NCI-H187 treated with DMSO at 0.1 percent for 48 hours (cell line): ENCODE measurements at regions not wholly inside any gene's neighbourhood (a gene's known extent, or its start where the extent isn't known, plus 50 kb on each side); places are given as distances from the start of the nearest gene placed in this dataset.
A peak's percentile ranks its signal among the peaks of the same experiment; 100 is the strongest.

Experiments used
- DNase-seq: peaks from one replicate; lab custom pipeline; 2025; lab: John Stamatoyannopoulos, UW

DNA sequence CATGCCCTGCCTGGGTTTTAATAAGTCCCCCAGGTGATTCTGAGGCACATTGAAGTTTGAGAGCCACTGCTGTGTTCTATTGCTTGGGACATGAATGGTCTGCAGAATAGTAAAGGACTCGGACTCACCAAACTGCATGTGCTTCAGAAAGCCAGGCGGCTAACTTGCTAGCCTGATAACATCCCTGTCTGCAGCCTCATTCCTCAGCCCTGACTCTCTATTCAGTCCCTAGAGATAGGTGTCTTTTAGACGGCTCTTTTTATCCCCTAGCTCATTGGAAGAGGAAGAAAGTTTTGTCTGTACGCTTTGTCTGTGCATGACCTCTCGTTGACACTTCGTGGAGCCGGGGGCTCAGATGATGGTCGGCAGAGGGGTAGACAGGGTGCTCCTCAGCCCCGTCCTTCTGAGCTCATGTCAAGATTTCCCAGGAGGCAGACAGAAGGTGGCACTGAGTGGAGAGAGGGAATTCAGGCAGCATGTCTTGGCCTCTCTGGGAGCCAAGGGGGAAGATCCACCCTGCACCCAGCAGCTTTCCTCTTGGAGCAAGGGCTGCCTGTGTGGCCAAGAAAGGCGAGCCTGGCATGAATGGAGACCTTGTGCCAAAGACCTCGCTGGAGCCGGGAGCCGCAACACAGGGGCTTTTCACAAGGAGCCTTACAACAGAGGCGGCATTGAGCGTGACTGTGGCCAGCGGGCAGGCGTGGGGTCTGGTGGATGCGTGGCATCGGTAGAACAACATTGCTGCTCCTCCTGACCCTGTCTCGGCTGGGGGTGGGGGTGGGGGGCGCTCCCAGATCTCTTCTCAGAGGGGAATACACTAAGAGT lies 51.1 kb upstream of the PODXL start:
- no peak for DNase-seq

DNA sequence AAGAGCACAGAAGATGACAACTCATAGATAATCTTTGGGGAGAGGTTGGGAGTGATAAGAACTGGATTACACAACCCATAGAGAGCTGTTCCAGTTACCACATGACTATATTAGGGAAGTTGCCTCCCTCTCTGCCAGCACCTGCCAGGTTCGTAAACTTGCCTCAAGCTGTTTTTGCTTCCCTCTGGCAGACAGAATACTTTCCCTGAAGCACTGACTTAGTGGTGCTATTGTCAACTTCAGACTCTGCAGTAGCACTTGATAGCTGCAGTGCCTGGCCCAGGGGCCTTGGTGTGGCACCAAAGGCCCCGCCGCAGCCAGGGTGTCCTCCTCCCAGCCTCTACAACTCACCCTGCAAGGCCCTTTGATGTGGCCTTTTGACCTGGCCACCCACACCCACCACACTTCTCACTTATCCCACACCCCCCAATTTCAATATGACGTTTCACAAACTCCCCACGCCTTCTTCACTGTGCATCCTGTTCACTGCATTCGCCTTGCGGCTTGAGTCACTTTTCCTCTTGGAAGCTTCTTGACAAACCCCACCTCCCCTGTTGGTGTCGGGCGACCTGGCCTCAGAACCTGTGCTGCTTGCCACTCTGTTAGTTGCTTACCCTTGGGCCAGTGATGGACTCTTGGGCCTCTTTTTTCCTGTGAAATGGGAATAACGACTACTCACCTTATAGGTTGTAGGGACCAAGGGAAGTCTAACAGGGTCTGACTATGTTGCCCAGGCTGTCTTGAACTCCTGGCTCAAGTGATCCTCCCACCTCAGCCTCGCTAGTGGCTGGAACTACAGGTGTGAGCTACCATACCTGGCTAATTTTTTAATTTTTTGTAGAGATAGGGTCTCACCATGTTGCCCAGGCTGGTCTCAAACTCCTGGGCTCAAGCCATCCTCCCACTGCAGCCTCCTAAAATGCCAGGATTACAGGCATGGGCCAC lies 50.2 kb upstream of the PODXL start:
- DNase-seq, result peak; percentile 47
